IMR-90 (cell line): ENCODE measurements at regions not wholly inside any gene's neighbourhood (a gene's known extent, or its start where the extent isn't known, plus 50 kb on each side); places are given as distances from the start of the nearest gene placed in this dataset.

Experiments used
- ATAC-seq: fragments of 200-7000 bp; cut with Tn5 transposase; 2 replicates; pipeline ENCODE4 v1.9.1; 2020; ENCODE audit warnings: low read depth, mild to moderate bottlenecking, moderate library complexity
- BruUV-seq: library from RNA; stranded (reverse); fragments of 400-500 nt; replicated peaks from 2 replicates; lab custom pipeline; 2021; lab: Mats Ljungman, UMichigan
- CTCF ChIA-PET: fragments of 300-600 bp; formaldehyde crosslinking; extraction: SDS; loops from one replicate; lab custom pipeline; 2021; ENCODE audit warnings: antibody characterized with exemption; lab: Yijun Ruan, JAX
- POLR2A ChIA-PET: fragments of 300-600 bp; sonication (Branson Sonifier 250); formaldehyde crosslinking; loops from one replicate; lab custom pipeline; 2022; ENCODE audit warnings: antibody characterized with exemption; ENCODE audit not compliant: unreplicated experiment; lab: Charles Lee
- DNase-seq: peaks from one replicate; pipeline ENCODE4 v3.0.0; 2013
- H2AFZ ChIP-seq: replicated peaks from 2 replicates; pipeline ENCODE3; 2013; ENCODE audit warnings: low read length, mild to moderate bottlenecking; ENCODE audit not compliant: poor library complexity
- H2AK5ac ChIP-seq: 2 replicates; pipeline ENCODE4 v1.6.1; 2013; ENCODE audit warnings: low read depth, low read length, inconsistent platforms
- H2AK9ac ChIP-seq: replicated peaks from 2 replicates; pipeline ENCODE3; 2013; ENCODE audit warnings: mild to moderate bottlenecking, low read depth, low read length, moderate library complexity; ENCODE audit not compliant: poor library complexity
- H2BK120ac ChIP-seq: 2 replicates; pipeline ENCODE4 v1.6.1; 2013; ENCODE audit warnings: low read depth, low read length, inconsistent platforms
- H2BK15ac ChIP-seq: 3 replicates; pipeline ENCODE4 v1.6.1; 2013; ENCODE audit warnings: low read depth, low read length, inconsistent platforms
- H2BK20ac ChIP-seq: 2 replicates; pipeline ENCODE4 v1.6.1; 2013; ENCODE audit warnings: low read depth, mild to moderate bottlenecking, inconsistent platforms, low read length, moderate library complexity
- H2BK5ac ChIP-seq: 2 replicates; pipeline ENCODE4 v1.6.1; 2013; ENCODE audit warnings: mild to moderate bottlenecking, low read depth, low read length, inconsistent platforms; ENCODE audit not compliant: poor library complexity, severe bottlenecking
- H3K14ac ChIP-seq: replicated peaks from 2 replicates; pipeline ENCODE4 v1.6.1; 2013; ENCODE audit warnings: low read depth, low read length, inconsistent platforms
- H3K18ac ChIP-seq: 2 replicates; pipeline ENCODE4 v1.6.1; 2013; ENCODE audit warnings: low read depth, low read length, control low read depth
- H3K23ac ChIP-seq: 2 replicates; pipeline ENCODE4 v1.6.1; 2013; ENCODE audit warnings: low read depth, low read length, inconsistent platforms
- H3K27ac ChIP-seq: 2 replicates; pipeline ENCODE4 v1.5.1; 2013; ENCODE audit warnings: mild to moderate bottlenecking, control low read depth, low read length; ENCODE audit not compliant: insufficient read depth
- H3K27me3 ChIP-seq: 2 replicates; pipeline ENCODE4 v1.6.1; 2013; ENCODE audit warnings: low read length; ENCODE audit not compliant: control insufficient read depth, insufficient read depth
- H3K36me3 ChIP-seq: 2 replicates; pipeline ENCODE4 v1.6.1; 2013; ENCODE audit warnings: low read length, mixed read lengths; ENCODE audit not compliant: control insufficient read depth, insufficient read depth
- H3K4ac ChIP-seq: 2 replicates; pipeline ENCODE4 v1.6.1; 2013; ENCODE audit warnings: low read depth, low read length, inconsistent platforms
- H3K4me1 ChIP-seq: 2 replicates; pipeline ENCODE4 v1.6.1; 2013; ENCODE audit warnings: low read length, mixed read lengths; ENCODE audit not compliant: control insufficient read depth, insufficient read depth
- H3K4me2 ChIP-seq: 2 replicates; pipeline ENCODE4 v1.6.1; 2013; ENCODE audit warnings: low read depth, mild to moderate bottlenecking, control low read depth, low read length, moderate library complexity
- H3K4me3 ChIP-seq: 2 replicates; pipeline ENCODE4 v1.5.1; 2013; ENCODE audit warnings: low read depth, mild to moderate bottlenecking, control low read depth, low read length, moderate library complexity; ENCODE audit not compliant: insufficient read depth
- H3K56ac ChIP-seq: 2 replicates; pipeline ENCODE4 v1.6.1; 2013; ENCODE audit warnings: low read length, inconsistent platforms; ENCODE audit not compliant: insufficient read depth; ENCODE audit errors: extremely low read depth
- H3K79me1 ChIP-seq, 2 experiments: 2 replicates each; pipeline ENCODE4 v1.6.1; 2013; ENCODE audit warnings: low read length in 2 of 2, inconsistent platforms in 1 of 2, low read depth in 1 of 2
- H3K9ac ChIP-seq: 2 replicates; pipeline ENCODE4 v1.6.1; 2013; ENCODE audit warnings: low read depth, low read length, control low read depth
- H3K9me1 ChIP-seq: 2 replicates; pipeline ENCODE4 v1.6.1; 2013; ENCODE audit warnings: low read length, inconsistent platforms; ENCODE audit not compliant: insufficient read depth
- H3K9me3 ChIP-seq: 2 replicates; pipeline ENCODE4 v1.6.1; 2013; ENCODE audit warnings: low read length; ENCODE audit not compliant: control insufficient read depth, insufficient read depth
- H4K20me1 ChIP-seq: 2 replicates; pipeline ENCODE4 v1.6.1; 2013; ENCODE audit warnings: low read length, inconsistent platforms; ENCODE audit not compliant: insufficient read depth
- H4K5ac ChIP-seq: 2 replicates; pipeline ENCODE4 v1.6.1; 2013; ENCODE audit warnings: mild to moderate bottlenecking, low read depth, low read length, control low read depth
- H4K8ac ChIP-seq, 2 experiments: 2 replicates each; pipeline ENCODE4 v1.6.1; 2013; ENCODE audit warnings: low read depth in 2 of 2, low read length in 2 of 2, control low read depth in 1 of 2, inconsistent platforms in 1 of 2
- H4K91ac ChIP-seq: 2 replicates; pipeline ENCODE4 v1.6.1; 2013; ENCODE audit warnings: low read depth, low read length, inconsistent platforms; ENCODE audit not compliant: insufficient read depth
- BHLHE40 ChIP-seq: fragments of 150-350 bp; IDR thresholded peaks from 2 replicates; pipeline ENCODE4 v1.6.1; 2016; ENCODE audit warnings: mild to moderate bottlenecking, low read depth, low read length
- CEBPB ChIP-seq: IDR thresholded peaks from 2 replicates; pipeline ENCODE4 v1.6.1; 2012; ENCODE audit warnings: low read depth, low read length, improper control_type of control experiment
- CHD1 ChIP-seq: IDR thresholded peaks from 2 replicates; pipeline ENCODE4 v1.6.1; 2012; ENCODE audit warnings: low read depth, low read length, improper control_type of control experiment
- FOS ChIP-seq: fragments of 150-350 bp; IDR thresholded peaks from 2 replicates; pipeline ENCODE4 v1.6.1; 2016; ENCODE audit warnings: low read depth, low read length
- MAFK ChIP-seq: IDR thresholded peaks from 2 replicates; pipeline ENCODE4 v1.6.1; 2012; ENCODE audit warnings: low read depth, low read length, improper control_type of control experiment
- MAZ ChIP-seq: IDR thresholded peaks from 2 replicates; pipeline ENCODE4 v1.6.1; 2012; ENCODE audit warnings: low read depth, mild to moderate bottlenecking, low read length, improper control_type of control experiment, moderate library complexity, borderline replicate concordance
- MXI1 ChIP-seq: IDR thresholded peaks from 2 replicates; pipeline ENCODE4 v1.6.1; 2012; ENCODE audit warnings: low read depth, mild to moderate bottlenecking, low read length, moderate library complexity, borderline replicate concordance
- NFE2L2 ChIP-seq: fragments of 150-350 bp; IDR thresholded peaks from 2 replicates; pipeline ENCODE4 v1.6.1; 2016; ENCODE audit warnings: low read depth, mild to moderate bottlenecking, low read length
- POLR2A ChIP-seq: IDR thresholded peaks from 2 replicates; pipeline ENCODE4 v1.6.1; 2012; ENCODE audit warnings: mild to moderate bottlenecking, low read depth, low read length
- RAD21 ChIP-seq: IDR thresholded peaks from 2 replicates; pipeline ENCODE4 v1.6.1; 2012; ENCODE audit warnings: low read length, improper control_type of control experiment
- RCOR1 ChIP-seq: IDR thresholded peaks from 2 replicates; pipeline ENCODE4 v1.6.1; 2012; ENCODE audit warnings: mild to moderate bottlenecking, low read length, improper control_type of control experiment; ENCODE audit not compliant: insufficient replicate concordance
- RFX5 ChIP-seq: IDR thresholded peaks from 2 replicates; pipeline ENCODE4 v1.8.0; 2012; ENCODE audit warnings: low read depth, mild to moderate bottlenecking, low read length, moderate library complexity
- SMC3 ChIP-seq: fragments of 150-350 bp; IDR thresholded peaks from 2 replicates; pipeline ENCODE4 v1.6.1; 2016; ENCODE audit warnings: low read depth, mild to moderate bottlenecking, antibody characterized with exemption, low read length, moderate library complexity
- USF2 ChIP-seq: fragments of 150-350 bp; IDR thresholded peaks from 2 replicates; pipeline ENCODE4 v1.6.1; 2017; ENCODE audit warnings: mild to moderate bottlenecking, antibody characterized with exemption, low read length, low read depth
- WGBS, 2 experiments: methylation state at CpG; one replicate each; pipeline versions ENCODE4 v1.1.5 to v1.1.7; 2013; ENCODE audit warnings: missing lambda C conversion rate in 2 of 2; ENCODE audit not compliant: insufficient read length in 1 of 2; ENCODE audit errors: extremely low coverage in 2 of 2; 5-methylcytosine and 5-hydroxymethylcytosine counted together
- dilution Hi-C: fragments of 300-500 bp; cut with HindIII; formaldehyde crosslinking; loops from one replicate; pipeline ENCODE4 v1.14.3; 2018; ENCODE audit warnings: low sequenced_read_pairs; ENCODE audit not compliant: unreplicated experiment
- in situ Hi-C: fragments of 300-500 bp; cut with MboI; formaldehyde crosslinking; loops from 3 replicates; pipeline ENCODE4 v1.14.3; 2019; ENCODE audit warnings: low sequenced_read_pairs, inconsistent platforms, mixed read lengths
- intact Hi-C: fragments of 100-400 bp; cut with micrococcal nuclease; formaldehyde crosslinking; loops from 2 replicates; pipeline ENCODE4 v1.10.0; 2022
- TF ChIP-seq, protein P1 (sequence below): conservative IDR thresholded peaks from 2 replicates; pipeline ENCODE4 v1.5.1; 2012; ENCODE audit warnings: mild to moderate bottlenecking, low read depth, low read length, improper control_type of control experiment
- TF ChIP-seq, protein P2 (sequence below): fragments of 150-350 bp; IDR thresholded peaks from 2 replicates; pipeline ENCODE4 v1.6.1; 2016; ENCODE audit warnings: low read depth, mild to moderate bottlenecking, low read length, moderate library complexity, borderline replicate concordance

DNA sequence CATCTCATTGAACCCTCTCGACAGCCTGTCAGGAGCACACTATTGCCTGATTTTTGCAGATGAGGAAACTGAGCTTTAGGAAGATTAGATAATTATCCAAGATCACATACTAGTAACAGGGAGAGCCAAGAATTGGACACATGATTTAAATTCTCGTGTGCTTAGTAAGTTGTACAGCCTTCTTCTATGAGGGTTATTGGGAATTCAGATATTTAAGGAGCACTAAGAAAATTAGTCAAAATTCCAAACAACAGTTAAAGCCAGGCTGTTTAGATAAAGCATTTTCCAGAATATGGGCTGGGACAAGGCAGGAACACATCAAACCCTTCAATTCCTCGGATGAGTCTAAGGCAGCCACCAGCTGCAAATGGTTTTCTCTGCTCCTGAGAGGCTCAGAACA is 148.8 kb downstream of the TMEM30B start:
- Histone ChIP-seq H3K23ac (peak overlapping the region; percentile 77; the same call in 1 of the 2 replicates), H3K4me3 (no peak overlapping the region), H3K9me1 (peaks cover 20% of the 10 kb centered on the region), H3K56ac (no peak overlapping the region), H4K8ac (peak overlapping the region; percentile 4 to 61; a peak in 2 of 4 replicates), H4K91ac (peak overlapping the region; percentile 76), H3K4me2 (no peak overlapping the region), H3K27me3 (no peaks in the 10 kb centered on the region), H3K14ac (peak overlapping the region; percentile 73), H3K36me3 (no peaks in the 10 kb centered on the region), H3K27ac (peak overlapping the region; percentile 59; the same call in 1 of the 2 replicates), H3K4ac (peak overlapping the region; percentile 76), H4K20me1 (no peaks in the 10 kb centered on the region), H2BK15ac (peak overlapping the region; percentile 97; the same call in 2 of the 3 replicates), H3K9me3 (no peaks in the 10 kb centered on the region), H2AFZ (no peak overlapping the region), H4K5ac (peak overlapping the region; percentile 71), H2AK9ac (peak overlapping the region; percentile 13), H2AK5ac (peak overlapping the region; percentile 90; the same call in 1 of the 2 replicates), H2BK20ac (peak overlapping the region; percentile 76), H3K79me1 (no peaks in the 10 kb centered on the region), H2BK5ac (peak overlapping the region; percentile 34), H3K4me1 (peaks cover 24% of the 10 kb centered on the region), H3K9ac (0 out of 2 replicates have a peak overlapping the region, but pooled peaks have one; percentile 0), H2BK120ac (peak overlapping the region; percentile 89), H3K18ac (peak overlapping the region; percentile 56)
- in situ Hi-C loops (no loop called here), intact Hi-C loops (no loop called here), dilution Hi-C loops (no loop called here)
- CTCF ChIA-PET: no interaction called here
- POLR2A ChIA-PET: no interaction called here
- TF ChIP-seq, protein P1, sequence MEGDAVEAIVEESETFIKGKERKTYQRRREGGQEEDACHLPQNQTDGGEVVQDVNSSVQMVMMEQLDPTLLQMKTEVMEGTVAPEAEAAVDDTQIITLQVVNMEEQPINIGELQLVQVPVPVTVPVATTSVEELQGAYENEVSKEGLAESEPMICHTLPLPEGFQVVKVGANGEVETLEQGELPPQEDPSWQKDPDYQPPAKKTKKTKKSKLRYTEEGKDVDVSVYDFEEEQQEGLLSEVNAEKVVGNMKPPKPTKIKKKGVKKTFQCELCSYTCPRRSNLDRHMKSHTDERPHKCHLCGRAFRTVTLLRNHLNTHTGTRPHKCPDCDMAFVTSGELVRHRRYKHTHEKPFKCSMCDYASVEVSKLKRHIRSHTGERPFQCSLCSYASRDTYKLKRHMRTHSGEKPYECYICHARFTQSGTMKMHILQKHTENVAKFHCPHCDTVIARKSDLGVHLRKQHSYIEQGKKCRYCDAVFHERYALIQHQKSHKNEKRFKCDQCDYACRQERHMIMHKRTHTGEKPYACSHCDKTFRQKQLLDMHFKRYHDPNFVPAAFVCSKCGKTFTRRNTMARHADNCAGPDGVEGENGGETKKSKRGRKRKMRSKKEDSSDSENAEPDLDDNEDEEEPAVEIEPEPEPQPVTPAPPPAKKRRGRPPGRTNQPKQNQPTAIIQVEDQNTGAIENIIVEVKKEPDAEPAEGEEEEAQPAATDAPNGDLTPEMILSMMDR: no peak
- TF ChIP-seq USF2 (no peak), MAFK (no peak), SMC3 (no peak), BHLHE40 (no peak), CHD1 (no peak), FOS (no peak), CEBPB (no peak), RAD21 (no peak), RCOR1 (no peak), NFE2L2 (no peak), RFX5 (no peak), MAZ (no peak), POLR2A (no peak), MXI1 (no peak)
- TF ChIP-seq, protein P2, sequence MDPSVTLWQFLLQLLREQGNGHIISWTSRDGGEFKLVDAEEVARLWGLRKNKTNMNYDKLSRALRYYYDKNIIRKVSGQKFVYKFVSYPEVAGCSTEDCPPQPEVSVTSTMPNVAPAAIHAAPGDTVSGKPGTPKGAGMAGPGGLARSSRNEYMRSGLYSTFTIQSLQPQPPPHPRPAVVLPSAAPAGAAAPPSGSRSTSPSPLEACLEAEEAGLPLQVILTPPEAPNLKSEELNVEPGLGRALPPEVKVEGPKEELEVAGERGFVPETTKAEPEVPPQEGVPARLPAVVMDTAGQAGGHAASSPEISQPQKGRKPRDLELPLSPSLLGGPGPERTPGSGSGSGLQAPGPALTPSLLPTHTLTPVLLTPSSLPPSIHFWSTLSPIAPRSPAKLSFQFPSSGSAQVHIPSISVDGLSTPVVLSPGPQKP: no peak
- BruUV-seq: no TSS peak
- peak; percentile 62 for DNase-seq
- WGBS, 2 experiments: no CpG with 5 or more reads among the region's 3 CpGs
- peak; percentile 65 for ATAC-seq
